GM13976 (cell line): ENCODE measurements at regions not wholly inside any gene's neighbourhood (a gene's known extent, or its start where the extent isn't known, plus 50 kb on each side); places are given as distances from the start of the nearest gene placed in this dataset.

Source experiments
- DNase-seq: peaks from one replicate; pipeline ENCODE4 v3.0.0; 2012; ENCODE audit warnings: low spot score
- in situ Hi-C: fragments of 300-500 bp; cut with MboI; formaldehyde crosslinking; loops from one replicate; pipeline ENCODE4 v1.12.0; 2022; ENCODE audit warnings: low sequenced_read_pairs, mixed read lengths, inconsistent platforms; ENCODE audit not compliant: unreplicated experiment
- TF ChIP-seq, protein P1 (sequence below): IDR thresholded peaks from 2 replicates; pipeline ENCODE4 v1.5.1; 2012; ENCODE audit warnings: borderline replicate concordance, mild to moderate bottlenecking; ENCODE audit not compliant: insufficient read depth; ENCODE audit errors: extremely low read depth, missing control alignments, control extremely low read depth

DNA sequence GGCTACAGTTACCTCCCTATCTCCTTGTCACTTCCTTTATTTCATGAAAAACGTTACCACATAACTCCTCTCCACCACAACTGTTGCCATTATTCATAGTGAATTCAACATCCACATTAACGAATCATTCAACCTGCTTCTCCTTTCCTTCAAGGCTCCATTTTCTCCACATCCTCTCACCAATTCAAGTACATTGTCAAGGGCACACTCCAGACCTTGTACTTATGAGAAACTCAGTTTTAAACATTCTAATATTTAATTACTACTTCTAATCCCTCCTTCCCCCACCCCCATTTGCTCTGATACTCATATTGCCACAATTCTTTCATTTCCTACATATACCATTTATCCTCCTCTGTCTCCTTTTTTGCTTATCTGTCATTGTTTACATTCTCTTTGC, 871.2 kb downstream of the TUSC7 start:
- TF ChIP-seq, protein P1, sequence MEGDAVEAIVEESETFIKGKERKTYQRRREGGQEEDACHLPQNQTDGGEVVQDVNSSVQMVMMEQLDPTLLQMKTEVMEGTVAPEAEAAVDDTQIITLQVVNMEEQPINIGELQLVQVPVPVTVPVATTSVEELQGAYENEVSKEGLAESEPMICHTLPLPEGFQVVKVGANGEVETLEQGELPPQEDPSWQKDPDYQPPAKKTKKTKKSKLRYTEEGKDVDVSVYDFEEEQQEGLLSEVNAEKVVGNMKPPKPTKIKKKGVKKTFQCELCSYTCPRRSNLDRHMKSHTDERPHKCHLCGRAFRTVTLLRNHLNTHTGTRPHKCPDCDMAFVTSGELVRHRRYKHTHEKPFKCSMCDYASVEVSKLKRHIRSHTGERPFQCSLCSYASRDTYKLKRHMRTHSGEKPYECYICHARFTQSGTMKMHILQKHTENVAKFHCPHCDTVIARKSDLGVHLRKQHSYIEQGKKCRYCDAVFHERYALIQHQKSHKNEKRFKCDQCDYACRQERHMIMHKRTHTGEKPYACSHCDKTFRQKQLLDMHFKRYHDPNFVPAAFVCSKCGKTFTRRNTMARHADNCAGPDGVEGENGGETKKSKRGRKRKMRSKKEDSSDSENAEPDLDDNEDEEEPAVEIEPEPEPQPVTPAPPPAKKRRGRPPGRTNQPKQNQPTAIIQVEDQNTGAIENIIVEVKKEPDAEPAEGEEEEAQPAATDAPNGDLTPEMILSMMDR, result no peak
- no peak for DNase-seq
- in situ Hi-C loops, result no loop called here

DNA sequence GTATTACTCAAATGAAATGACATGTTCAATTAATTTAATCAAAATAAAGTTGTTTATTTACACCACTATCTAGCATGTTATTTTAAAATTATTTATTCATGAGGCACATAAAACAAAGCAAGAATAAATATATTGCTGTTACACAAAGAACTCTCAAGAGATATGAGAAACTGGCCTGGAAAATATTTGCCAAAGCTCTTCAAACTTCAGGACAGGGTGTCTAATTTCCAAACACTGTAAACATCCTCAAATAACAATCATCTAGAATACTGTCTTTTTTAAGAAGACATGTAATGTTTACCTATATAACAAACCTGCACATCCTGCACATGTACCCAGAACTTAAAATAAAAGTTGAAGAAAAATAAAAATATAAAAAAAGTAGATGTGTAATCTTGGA, 876.6 kb downstream of the TUSC7 start:
- in situ Hi-C loops, result no loop called here
- TF ChIP-seq, protein P1, result no peak
- no peak for DNase-seq

DNA sequence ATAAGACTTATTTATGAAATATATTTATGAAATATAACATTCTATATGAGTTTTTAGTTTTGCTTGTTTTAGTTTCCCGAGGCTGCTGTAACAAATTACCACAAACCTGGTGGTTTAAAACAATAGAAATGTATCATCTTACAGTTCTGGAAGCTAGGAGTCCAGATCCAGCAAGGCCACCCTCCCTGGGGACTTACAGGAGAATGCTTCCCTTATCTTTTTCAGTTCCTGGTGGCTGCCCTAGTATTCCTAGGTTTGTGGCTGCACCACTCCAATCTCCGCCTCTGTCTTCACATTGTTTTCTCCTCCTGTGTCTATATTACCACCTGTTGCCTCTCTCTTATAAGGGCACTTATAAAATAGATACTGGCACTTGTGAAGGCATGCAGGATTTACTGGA, 877.8 kb downstream of the TUSC7 start:
- no peak for DNase-seq
- TF ChIP-seq, protein P1, result no peak
- in situ Hi-C loops, result no loop called here

DNA sequence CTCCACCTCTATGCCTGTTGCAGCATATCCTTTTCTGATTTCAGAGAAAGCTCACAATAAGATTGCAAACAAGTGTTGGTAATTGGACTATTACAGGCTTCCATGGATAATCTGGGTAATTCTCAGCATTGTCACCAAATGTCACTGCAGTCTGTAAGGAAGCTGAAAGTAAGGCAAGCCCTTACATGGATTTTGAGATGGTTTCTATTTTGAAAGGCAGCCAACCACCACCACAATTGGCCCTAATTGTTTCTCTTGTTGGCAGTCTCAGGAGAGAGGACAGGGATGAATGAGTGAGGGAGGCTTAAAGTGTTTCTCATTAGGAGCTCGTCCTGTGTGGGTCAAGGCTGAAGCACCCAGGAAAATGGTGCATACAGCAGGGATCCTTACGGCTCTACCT, 879.9 kb downstream of the TUSC7 start:
- no peak for DNase-seq
- in situ Hi-C loops, result no loop called here
- TF ChIP-seq, protein P1, result no peak

DNA sequence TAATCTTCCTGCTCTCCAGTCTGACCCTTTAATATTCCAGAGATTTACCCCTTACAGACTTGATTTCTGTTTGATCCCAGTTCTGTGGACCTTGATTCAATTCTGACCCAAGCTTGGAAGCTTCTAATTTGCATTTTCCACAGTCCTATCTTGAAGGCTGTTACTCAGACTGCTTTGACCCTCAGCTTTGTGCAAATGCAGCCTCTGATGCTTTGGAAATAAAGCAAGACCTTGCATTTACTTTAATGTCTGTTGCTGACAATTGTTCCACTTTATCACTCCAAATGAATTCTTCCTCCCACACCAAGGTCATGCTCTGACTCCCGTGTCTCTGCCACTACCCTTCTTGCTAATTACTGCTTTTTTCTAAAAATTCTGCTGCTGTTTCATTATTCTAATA, 886.0 kb downstream of the TUSC7 start:
- in situ Hi-C loops, result no loop called here
- TF ChIP-seq, protein P1, result no peak
- no peak for DNase-seq

DNA sequence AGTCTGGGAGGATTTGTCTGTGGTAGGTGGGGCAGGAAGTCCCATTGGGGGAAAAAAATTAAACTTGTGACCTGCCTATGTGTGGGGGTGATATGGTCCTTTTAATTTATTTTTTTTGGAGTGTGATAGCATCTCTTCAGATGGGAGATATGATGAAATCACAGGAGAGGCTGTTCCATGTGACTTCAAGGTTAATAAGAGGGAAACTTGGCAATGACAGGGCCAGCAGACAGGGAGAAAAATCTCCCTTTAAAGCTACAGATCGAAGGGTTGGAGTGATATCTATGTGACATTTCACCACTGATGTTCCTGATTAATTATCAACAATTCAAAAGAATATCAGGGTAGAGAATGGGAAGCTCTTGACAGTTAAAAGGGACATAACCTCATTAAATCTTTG, 886.9 kb downstream of the TUSC7 start:
- in situ Hi-C loops, result no loop called here
- DNase-seq, result no peak
- TF ChIP-seq, protein P1, result no peak

DNA sequence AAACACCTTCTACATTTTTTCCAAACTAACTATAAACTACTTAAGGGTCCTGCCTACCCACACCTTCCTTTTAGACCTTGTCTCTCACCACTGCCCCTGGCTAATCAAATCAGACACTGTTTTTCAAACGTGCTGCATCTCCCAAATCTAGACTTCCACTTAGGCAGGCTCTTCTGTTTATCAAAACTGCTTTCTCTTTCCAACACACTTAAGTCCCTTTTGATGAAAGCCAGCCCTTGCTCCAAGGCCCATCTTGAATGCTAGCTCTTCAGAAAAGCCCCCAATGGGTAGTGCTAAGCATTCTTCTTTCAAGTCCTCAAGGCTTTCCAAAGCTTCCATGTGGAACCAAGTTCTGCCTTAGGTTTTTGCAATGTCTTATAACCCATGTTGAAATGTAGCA, 888.3 kb downstream of the TUSC7 start:
- TF ChIP-seq, protein P1, result no peak
- no peak for DNase-seq
- in situ Hi-C loops, result no loop called here
